ENCODE measurements at regions not wholly inside any gene's neighbourhood (a gene's known extent, or its start where the extent isn't known, plus 50 kb on each side); places are given as distances from the start of the nearest gene placed in this dataset.
"Not testable (repeated sequence)": the region's sequence is repeated elsewhere in the genome, so short reads cannot be mapped to it uniquely, and the experiment has no call there.

DNA sequence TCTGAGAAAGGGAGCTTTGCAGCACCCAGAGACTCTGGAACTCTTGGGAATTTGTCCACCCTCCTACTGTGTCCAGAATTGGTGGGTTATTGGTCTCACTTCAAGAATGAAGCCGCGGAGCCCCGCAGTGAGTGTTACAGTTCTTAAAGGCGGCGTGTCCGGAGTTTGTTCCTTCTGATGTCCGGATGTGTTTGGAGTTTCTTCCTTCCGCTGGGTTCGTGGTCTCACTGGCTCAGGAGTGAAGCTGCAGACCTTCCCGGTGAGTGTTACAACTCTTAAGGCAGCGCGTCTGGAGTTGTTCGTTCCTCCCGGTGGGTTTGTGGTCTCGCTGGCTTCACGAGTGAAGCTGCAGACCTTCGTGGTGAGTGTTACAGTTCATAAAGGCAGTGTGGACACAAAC is 824.7 kb downstream of the LRRTM4 start:
- not testable (repeated sequence) for DNase-seq

DNA sequence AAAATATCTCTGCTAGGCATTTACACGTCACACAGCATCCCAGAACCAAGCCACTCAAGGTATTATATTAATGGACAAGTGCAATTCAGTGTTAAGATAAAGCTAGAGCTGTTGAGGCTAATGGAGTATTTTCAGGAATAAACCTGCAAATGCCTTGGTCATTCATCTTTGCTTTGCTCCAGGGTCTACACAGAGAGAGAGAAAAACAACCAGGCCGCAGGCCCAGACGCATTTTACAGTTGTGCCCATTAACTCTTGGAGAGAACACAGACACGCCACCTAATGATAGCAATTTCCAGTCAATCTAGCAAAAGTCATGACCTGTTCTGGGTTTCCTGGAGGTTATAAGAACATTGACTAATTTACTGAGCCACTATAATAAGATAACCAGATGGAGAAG is 829.3 kb downstream of the LRRTM4 start:
- DNase-seq: no peak

DNA sequence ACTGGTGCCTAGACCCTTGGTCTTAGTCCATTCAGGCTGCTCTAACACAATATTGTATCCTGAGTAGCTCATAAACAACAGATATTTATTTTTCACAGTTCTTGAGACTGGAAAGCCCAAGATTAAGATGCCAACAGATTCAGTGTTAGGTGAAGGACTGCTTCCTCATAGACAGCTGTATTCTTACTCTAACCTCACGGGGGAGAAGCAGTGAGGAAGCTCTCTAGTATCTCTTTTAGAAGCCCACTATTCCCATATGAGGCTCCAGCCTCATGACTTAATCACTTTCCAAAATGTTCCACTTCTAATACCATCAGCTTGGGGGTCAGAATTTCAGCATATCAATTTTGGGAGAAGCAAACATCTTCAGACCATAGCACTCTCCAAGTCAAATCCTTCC is 833.4 kb downstream of the LRRTM4 start:
- DNase-seq: no peak

GRCh38 chr2:76687923-76688322 is 834.3 kb downstream of the LRRTM4 start:
- DNase-seq: no peak

- no peak for DNase-seq
Observed at GRCh38 chr2:76684756-76685155, 837.4 kb downstream of the LRRTM4 start.

DNA sequence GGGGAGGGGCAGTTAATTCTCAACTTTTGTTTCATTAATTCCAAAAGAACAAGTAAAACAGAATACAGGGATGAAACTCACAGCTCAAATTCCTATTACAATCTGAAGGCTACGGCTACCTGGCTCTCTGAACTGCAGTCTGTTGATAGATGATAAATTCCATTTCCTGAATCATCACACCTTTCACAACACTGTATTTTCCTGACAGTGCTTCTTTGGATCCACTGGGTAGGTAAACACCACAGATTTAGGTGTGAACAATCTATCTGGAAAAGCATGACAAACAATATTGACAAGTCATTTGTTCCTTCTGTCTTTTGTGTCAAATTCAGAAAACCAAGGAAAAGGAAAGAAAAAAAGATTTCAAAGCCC is 843.2 kb downstream of the LRRTM4 start:
- no peak for DNase-seq

- DNase-seq: no peak
Observed at GRCh38 chr2:76678383-76679024, 843.7 kb downstream of the LRRTM4 start.

DNA sequence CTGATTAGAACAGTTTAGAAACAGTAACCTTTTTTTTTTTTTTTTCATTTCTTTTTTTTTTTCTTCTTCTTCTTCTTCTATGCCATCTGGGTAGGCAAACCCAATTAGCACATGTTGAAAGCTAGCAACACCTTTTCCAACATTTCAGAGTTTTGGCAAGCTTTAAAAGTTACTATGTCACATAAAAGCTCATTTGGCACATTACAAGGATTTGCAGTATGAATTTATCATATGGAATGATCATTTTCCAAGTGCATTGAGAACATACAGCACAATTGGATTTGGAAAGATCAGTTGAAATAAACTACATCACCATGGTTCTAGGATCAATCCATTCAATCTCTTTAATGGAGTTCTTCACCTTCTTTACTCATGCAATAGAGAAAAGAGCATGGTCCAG is 847.0 kb downstream of the LRRTM4 start:
- DNase-seq: no peak

- DNase-seq: no peak
Observed at GRCh38 chr2:76672798-76673197, 849.4 kb downstream of the LRRTM4 start.

- no peak for DNase-seq
Observed at GRCh38 chr2:76669966-76670465, 852.2 kb downstream of the LRRTM4 start.

GRCh38 chr2:76668279-76668678 is 853.9 kb downstream of the LRRTM4 start:
- DNase-seq: no peak

DNA sequence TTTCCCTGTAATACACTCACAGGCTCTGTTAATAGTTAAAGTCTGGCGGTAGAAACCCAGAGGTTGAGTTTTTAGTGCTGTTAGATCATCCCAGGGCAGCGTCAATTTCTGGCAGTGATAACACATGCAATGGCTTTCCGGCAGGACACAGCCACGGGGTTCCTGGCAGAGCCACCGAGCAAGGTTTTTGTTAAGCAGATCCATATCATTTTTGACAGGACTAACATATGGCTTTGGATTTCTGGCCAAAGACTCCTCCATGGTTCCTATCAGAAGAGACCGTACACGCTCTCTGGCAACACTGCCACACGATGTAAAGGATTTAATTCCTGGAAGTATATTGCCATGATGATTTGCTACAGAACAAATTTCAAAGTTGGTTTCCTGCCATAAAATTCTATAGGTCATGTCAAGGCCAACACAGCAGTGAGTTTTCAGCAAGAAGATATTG is 854.3 kb downstream of the LRRTM4 start:
- DNase-seq: no peak

DNA sequence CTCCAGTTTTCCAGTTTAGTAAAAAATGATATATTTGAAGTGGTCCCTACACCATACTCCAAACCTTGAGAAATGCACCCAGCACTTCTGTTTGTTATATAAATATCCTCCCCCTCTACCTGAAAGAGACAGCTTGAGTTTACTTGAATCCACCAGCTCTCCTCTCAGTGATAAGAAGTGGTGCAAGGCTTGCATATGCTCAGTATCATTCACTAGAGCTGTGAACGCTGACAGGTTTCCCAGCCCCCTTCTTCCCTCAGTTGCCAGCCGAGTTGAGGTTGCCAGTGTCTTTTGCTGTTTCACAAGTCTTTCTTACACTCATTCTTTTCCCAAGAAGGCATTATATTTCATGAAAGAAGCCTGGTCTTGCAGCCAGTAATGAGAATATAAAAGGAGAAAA is 880.0 kb downstream of the LRRTM4 start:
- no peak for DNase-seq

GRCh38 chr2:76641506-76641905 is 880.7 kb downstream of the LRRTM4 start:
- DNase-seq: no peak

GRCh38 chr2:76640905-76641304 is 881.3 kb downstream of the LRRTM4 start:
- DNase-seq: no peak

- DNase-seq: no peak
Observed at GRCh38 chr2:76639171-76639680, 883.0 kb downstream of the LRRTM4 start.

DNA sequence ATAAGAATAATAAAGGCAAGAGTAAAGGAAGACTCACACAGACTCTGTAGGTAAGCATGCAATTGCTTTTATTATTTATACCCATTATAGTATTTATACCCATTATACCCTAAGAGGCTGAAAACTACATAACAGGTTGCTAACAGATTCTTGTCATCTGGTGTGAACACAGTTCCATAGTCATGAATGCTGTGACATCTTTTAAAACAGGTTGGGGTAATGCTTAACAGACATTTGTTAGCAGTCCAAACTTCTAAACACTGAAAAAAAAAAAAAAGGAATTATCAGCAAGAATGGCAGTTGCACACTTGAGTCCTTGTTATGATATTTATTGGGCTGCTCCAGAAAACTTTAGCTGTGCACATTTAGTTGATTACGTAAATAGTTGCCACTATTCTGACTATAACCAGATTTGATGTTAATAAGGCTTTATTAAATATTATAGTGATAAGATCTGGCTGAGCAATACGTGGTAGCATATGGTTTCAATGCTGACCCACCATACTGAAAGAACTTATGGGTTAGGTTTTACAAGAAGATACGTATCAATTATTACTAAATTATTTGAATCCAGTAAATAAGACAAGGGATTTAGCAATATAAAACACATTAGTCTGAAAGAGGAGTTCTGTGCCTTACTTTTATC is 888.8 kb downstream of the LRRTM4 start:
- DNase-seq: no peak

DNA sequence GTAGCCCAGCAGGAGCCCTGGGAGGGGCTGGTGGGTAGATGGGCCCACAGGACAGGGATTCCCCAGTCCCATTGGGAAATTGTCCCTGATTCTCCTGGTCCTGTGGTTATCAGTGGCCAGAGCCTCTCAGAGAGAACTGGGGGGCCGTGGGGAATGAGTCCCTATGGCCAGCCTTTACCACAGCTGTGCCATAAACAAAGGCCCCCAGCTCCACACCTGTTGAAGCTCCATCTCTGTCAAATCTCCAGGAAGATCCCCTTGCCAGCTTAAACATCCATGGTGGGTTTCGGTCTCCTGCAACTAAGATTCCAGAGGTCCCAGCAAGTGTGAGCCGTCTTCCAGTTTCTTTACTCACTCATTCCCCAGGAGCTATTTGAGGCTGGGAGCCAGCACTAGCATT is 897.1 kb downstream of the LRRTM4 start:
- no peak for DNase-seq

GRCh38 chr2:76613330-76613729 is 902.6 kb upstream of the GCFC2 start:
- no peak for DNase-seq

DNA sequence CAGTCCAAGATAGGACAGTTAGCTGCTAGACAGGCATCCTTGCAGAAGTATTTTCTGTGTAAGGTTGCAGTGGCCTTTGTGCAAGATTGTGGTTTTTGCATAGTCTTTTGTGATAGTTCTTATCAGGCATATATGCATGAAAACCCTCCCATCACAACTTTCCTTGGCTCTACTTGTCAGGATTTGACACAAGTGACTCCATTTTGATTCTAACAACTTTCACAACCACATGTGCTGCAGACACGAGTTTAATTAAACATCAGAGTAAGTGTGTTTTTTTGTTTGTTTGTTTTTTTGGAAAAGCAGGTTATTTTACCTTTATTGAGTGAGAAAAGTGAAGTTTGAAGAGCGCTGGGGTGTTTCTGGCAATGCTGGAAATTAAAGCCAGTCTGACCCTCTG is 902.0 kb upstream of the GCFC2 start:
- DNase-seq: no peak

DNA sequence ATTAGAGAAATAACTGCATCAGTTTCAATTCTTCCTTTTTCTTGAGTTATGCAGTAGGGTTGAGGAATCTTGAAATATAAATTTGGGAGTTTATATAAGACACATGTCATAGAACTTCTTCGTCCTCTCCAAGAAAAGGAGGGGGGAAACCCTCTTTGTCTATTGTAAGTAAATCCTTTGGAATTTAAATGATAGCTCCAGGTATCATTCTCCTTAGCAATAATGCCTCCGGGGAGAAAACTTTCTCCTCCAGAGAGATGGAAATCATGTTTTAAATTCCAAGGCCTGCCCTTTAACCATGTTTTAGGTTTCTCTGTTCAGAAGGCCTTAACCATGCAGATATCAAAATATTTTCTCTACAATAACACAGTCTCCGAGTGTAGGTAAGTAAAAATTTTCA is 899.7 kb upstream of the GCFC2 start:
- no peak for DNase-seq

GRCh38 chr2:76599732-76600368 is 889.1 kb upstream of the GCFC2 start:
- peak in 1 of 2 experiments; percentile 36 for DNase-seq

GRCh38 chr2:76584474-76584873 is 873.8 kb upstream of the GCFC2 start:
- DNase-seq: no peak

DNA sequence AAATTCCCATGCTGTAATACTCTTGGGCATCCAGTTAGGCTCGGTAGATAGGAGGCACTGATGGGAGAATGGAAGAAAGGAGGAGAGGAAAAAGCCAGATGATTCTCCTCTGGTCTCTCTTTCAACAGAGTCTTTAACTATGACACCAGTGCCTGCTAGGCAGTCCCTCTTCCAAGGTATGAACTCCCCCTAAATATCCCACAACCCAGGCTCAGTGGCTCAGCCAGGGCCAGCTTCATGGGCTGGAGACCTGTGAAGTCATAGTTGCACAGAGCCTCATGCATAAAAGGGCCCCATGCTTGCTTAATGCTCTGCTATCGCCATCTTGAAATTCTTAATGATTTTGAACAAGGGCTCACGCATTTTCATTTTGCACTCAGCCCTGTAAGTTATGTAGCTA is 869.2 kb upstream of the GCFC2 start:
- no peak for DNase-seq

Data from NCI-H187 (cell line).